Karpas-422 (cell line): ENCODE measurements at regions not wholly inside any gene's neighbourhood (a gene's known extent, or its start where the extent isn't known, plus 50 kb on each side); places are given as distances from the start of the nearest gene placed in this dataset.

Experiments used
- DNase-seq: peaks from one replicate; pipeline ENCODE4 v3.0.0-alpha.2; 2015
- H2AFZ ChIP-seq: fragments of 200-600 bp; sonication (generic); 2 replicates; pipeline ENCODE4 v1.6.1; 2014; ENCODE audit warnings: antibody characterized with exemption, low read length, mixed read lengths
- H3K27ac ChIP-seq: fragments of 200-600 bp; sonication (generic); 2 replicates; pipeline ENCODE4 v1.5.1; 2014; ENCODE audit warnings: mild to moderate bottlenecking, low read length, moderate library complexity
- H3K27me3 ChIP-seq: fragments of 200-600 bp; sonication (generic); 2 replicates; pipeline ENCODE4 v1.6.1; 2014; ENCODE audit warnings: low read length, mixed read lengths
- H3K36me3 ChIP-seq: fragments of 200-600 bp; sonication (generic); 2 replicates; pipeline ENCODE4 v1.6.1; 2014; ENCODE audit warnings: low read length, mixed read lengths; ENCODE audit not compliant: insufficient read depth
- H3K4me1 ChIP-seq: fragments of 200-600 bp; sonication (generic); 2 replicates; pipeline ENCODE4 v1.6.1; 2014; ENCODE audit warnings: mild to moderate bottlenecking, low read length, mixed read lengths
- H3K4me2 ChIP-seq: fragments of 200-600 bp; sonication (generic); 2 replicates; pipeline ENCODE4 v1.6.1; 2014; ENCODE audit warnings: low read length, low read depth, mild to moderate bottlenecking; ENCODE audit not compliant: poor library complexity, severe bottlenecking
- H3K4me3 ChIP-seq: fragments of 200-600 bp; sonication (generic); 2 replicates; pipeline ENCODE4 v1.5.1; 2014; ENCODE audit warnings: mild to moderate bottlenecking, antibody characterized with exemption, low read length, mixed read lengths
- H3K79me2 ChIP-seq: fragments of 200-600 bp; sonication (generic); 2 replicates; pipeline ENCODE4 v1.6.1; 2014; ENCODE audit warnings: mild to moderate bottlenecking, low read length, mixed read lengths
- H3K9ac ChIP-seq: fragments of 200-600 bp; sonication (generic); 2 replicates; pipeline ENCODE4 v1.6.0; 2014; ENCODE audit warnings: low read length
- H3K9me2 ChIP-seq: fragments of 200-600 bp; sonication (generic), shearing (Covaris generic); replicated peaks from 2 replicates; pipeline ENCODE4 v1.6.0; 2014; ENCODE audit warnings: mild to moderate bottlenecking, low read length, moderate library complexity; ENCODE audit not compliant: insufficient read depth
- H3K9me3 ChIP-seq: fragments of 300-700, 200-600 bp; sonication (generic); 2 replicates; pipeline ENCODE4 v1.6.1; 2014; ENCODE audit warnings: low read length, mixed read lengths
- H4K20me1 ChIP-seq: fragments of 200-600 bp; sonication (generic); 2 replicates; pipeline ENCODE4 v1.6.1; 2014; ENCODE audit warnings: mild to moderate bottlenecking, antibody characterized with exemption, low read length, low read depth; ENCODE audit not compliant: insufficient read depth

GRCh38 chr4:24013668-24014422 is 124.0 kb upstream of the PPARGC1A start:
- Histone ChIP-seq H3K36me3 (no peaks in the 10 kb centered on the region), H3K9me3 (no peaks in the 10 kb centered on the region), H3K79me2 (no peaks in the 10 kb centered on the region), H3K27me3 (no peaks in the 10 kb centered on the region), H3K27ac (no peak overlapping the region), H3K4me2 (no peak overlapping the region), H3K9ac (no peak overlapping the region), H4K20me1 (no peaks in the 10 kb centered on the region), H3K4me3 (no peak overlapping the region), H2AFZ (no peak overlapping the region), H3K4me1 (no peaks in the 10 kb centered on the region), H3K9me2 (no peaks in the 10 kb centered on the region)
- DNase-seq: no peak

GRCh38 chr4:24010994-24011393 is 121.1 kb upstream of the PPARGC1A start:
- Histone ChIP-seq H4K20me1 (no peaks in the 10 kb centered on the region), H3K4me2 (no peak overlapping the region), H3K79me2 (no peaks in the 10 kb centered on the region), H3K9me3 (no peaks in the 10 kb centered on the region), H3K27me3 (no peaks in the 10 kb centered on the region), H2AFZ (no peak overlapping the region), H3K9ac (no peak overlapping the region), H3K36me3 (no peaks in the 10 kb centered on the region), H3K4me3 (no peak overlapping the region), H3K4me1 (no peaks in the 10 kb centered on the region), H3K9me2 (no peaks in the 10 kb centered on the region), H3K27ac (no peak overlapping the region)
- no peak for DNase-seq

- no peak for DNase-seq
- no peaks in the 10 kb centered on the region for H3K36me3 ChIP-seq
- no peaks in the 10 kb centered on the region for H3K9me3 ChIP-seq
- H3K27me3 ChIP-seq: no peaks in the 10 kb centered on the region
- H3K79me2 ChIP-seq: no peaks in the 10 kb centered on the region
- H3K4me1 ChIP-seq: no peaks in the 10 kb centered on the region
- no peak overlapping the region for H2AFZ ChIP-seq
- H3K4me2 ChIP-seq: no peak overlapping the region
- no peak overlapping the region for H3K27ac ChIP-seq
- H3K9ac ChIP-seq: no peak overlapping the region
- no peak overlapping the region for H3K4me3 ChIP-seq
- H3K9me2 ChIP-seq: no peaks in the 10 kb centered on the region
- H4K20me1 ChIP-seq: no peaks in the 10 kb centered on the region
These were observed 120.7 kb upstream of the PPARGC1A start for GRCh38 chr4:24010573-24010972.

GRCh38 chr4:24007860-24008261 is 118.0 kb upstream of the PPARGC1A start:
- DNase-seq: no peak
- H3K79me2 ChIP-seq: no peaks in the 10 kb centered on the region
- no peaks in the 10 kb centered on the region for H4K20me1 ChIP-seq
- no peaks in the 10 kb centered on the region for H3K9me2 ChIP-seq
- H3K4me1 ChIP-seq: no peaks in the 10 kb centered on the region
- no peaks in the 10 kb centered on the region for H3K27me3 ChIP-seq
- no peak overlapping the region for H3K27ac ChIP-seq
- H3K4me2 ChIP-seq: no peak overlapping the region
- no peak overlapping the region for H3K4me3 ChIP-seq
- no peaks in the 10 kb centered on the region for H3K36me3 ChIP-seq
- no peak overlapping the region for H3K9ac ChIP-seq
- no peak overlapping the region for H2AFZ ChIP-seq
- no peaks in the 10 kb centered on the region for H3K9me3 ChIP-seq

- Histone ChIP-seq H3K4me1 (no peaks in the 10 kb centered on the region), H3K4me3 (no peak overlapping the region), H3K27ac (no peak overlapping the region), H3K9me3 (no peaks in the 10 kb centered on the region), H3K27me3 (no peaks in the 10 kb centered on the region), H2AFZ (no peak overlapping the region), H3K4me2 (no peak overlapping the region), H3K9ac (no peak overlapping the region), H3K79me2 (no peaks in the 10 kb centered on the region), H4K20me1 (no peaks in the 10 kb centered on the region), H3K36me3 (no peaks in the 10 kb centered on the region), H3K9me2 (no peaks in the 10 kb centered on the region)
- no peak for DNase-seq
These were observed 116.4 kb upstream of the PPARGC1A start for GRCh38 chr4:24006269-24006668.

GRCh38 chr4:24003926-24004325 is 114.1 kb upstream of the PPARGC1A start:
- H3K36me3 ChIP-seq: no peaks in the 10 kb centered on the region
- no peak overlapping the region for H3K4me3 ChIP-seq
- H3K4me1 ChIP-seq: no peaks in the 10 kb centered on the region
- no peak overlapping the region for H3K27ac ChIP-seq
- no peaks in the 10 kb centered on the region for H3K27me3 ChIP-seq
- no peaks in the 10 kb centered on the region for H3K9me2 ChIP-seq
- H4K20me1 ChIP-seq: no peaks in the 10 kb centered on the region
- no peaks in the 10 kb centered on the region for H3K79me2 ChIP-seq
- no peak overlapping the region for H3K9ac ChIP-seq
- no peak overlapping the region for H3K4me2 ChIP-seq
- DNase-seq: no peak
- no peak overlapping the region for H2AFZ ChIP-seq
- no peaks in the 10 kb centered on the region for H3K9me3 ChIP-seq

- no peak overlapping the region for H3K4me3 ChIP-seq
- no peaks in the 10 kb centered on the region for H3K79me2 ChIP-seq
- DNase-seq: no peak
- H4K20me1 ChIP-seq: no peaks in the 10 kb centered on the region
- no peaks in the 10 kb centered on the region for H3K36me3 ChIP-seq
- no peaks in the 10 kb centered on the region for H3K9me2 ChIP-seq
- H2AFZ ChIP-seq: no peak overlapping the region
- no peaks in the 10 kb centered on the region for H3K27me3 ChIP-seq
- no peak overlapping the region for H3K4me2 ChIP-seq
- H3K9me3 ChIP-seq: no peaks in the 10 kb centered on the region
- no peaks in the 10 kb centered on the region for H3K4me1 ChIP-seq
- H3K9ac ChIP-seq: no peak overlapping the region
- H3K27ac ChIP-seq: no peak overlapping the region
These were observed 113.6 kb upstream of the PPARGC1A start for GRCh38 chr4:24003496-24003895.

- Histone ChIP-seq H2AFZ (no peak overlapping the region), H3K9ac (no peak overlapping the region), H4K20me1 (no peaks in the 10 kb centered on the region), H3K4me2 (no peak overlapping the region), H3K9me2 (no peaks in the 10 kb centered on the region), H3K27me3 (no peaks in the 10 kb centered on the region), H3K79me2 (no peaks in the 10 kb centered on the region), H3K4me3 (no peak overlapping the region), H3K9me3 (no peaks in the 10 kb centered on the region), H3K4me1 (no peaks in the 10 kb centered on the region), H3K36me3 (no peaks in the 10 kb centered on the region), H3K27ac (no peak overlapping the region)
- DNase-seq: no peak
These were observed 112.6 kb upstream of the PPARGC1A start for GRCh38 chr4:24002330-24002966.
